ENCODE measurements at regions not wholly inside any gene's neighbourhood (a gene's known extent, or its start where the extent isn't known, plus 50 kb on each side); places are given as distances from the start of the nearest gene placed in this dataset.
A peak's percentile ranks its signal among the peaks of the same experiment; 100 is the strongest.

DNA sequence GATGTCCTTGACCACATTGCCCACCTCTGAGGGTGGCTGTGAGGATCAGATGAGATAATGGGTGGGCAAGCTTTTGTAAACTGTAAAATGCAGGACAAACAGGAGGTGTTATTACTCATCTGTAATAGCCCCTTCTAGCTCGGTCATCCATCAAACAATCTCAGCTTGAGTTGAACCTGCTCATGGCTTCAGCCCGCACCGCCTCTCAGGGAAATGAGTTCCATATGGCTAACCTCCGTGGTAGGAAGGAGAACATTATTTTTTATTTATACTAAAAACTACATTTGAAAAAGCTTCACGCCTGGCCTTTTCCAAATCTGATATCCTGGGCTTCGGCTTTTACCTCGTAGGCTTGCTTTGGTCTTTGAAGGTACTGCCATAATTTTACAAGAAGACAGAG is 116.2 kb upstream of the USP24 start:
- no peak for DNase-seq (ENCODE audit: low spot score)

DNA sequence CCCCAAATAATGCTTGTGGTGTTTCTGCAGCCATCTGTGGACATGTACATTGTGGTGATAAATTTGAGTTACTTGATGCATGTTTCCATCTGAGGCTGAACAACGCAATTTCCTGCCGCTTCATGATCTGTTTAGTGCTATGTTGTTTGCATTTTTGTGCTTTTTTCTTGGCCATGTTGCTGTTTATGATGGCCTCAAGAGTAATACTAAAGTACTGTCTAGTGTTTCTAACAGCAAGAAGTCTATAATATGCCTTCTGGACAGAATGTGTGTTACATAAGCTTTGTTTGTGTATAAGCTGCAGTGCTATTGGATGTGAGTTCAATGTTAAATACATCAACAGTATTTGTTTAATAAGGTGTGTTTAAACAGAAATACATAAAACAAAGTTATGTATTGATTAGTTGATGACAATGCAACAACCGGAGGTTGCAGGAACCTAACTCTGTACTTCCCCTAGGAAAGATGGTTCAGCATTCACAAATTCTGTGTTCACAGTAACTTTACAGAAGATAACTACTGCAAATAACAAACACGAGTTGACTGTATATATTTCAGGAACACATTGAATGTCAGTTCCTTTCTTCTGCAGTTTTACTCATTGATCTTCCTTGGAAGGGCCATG is 114.8 kb upstream of the USP24 start:
- no peak for DNase-seq (ENCODE audit: low spot score)

- no peak for DNase-seq (ENCODE audit: low spot score)
Observed at GRCh38 chr1:55329091-55329490, 113.9 kb upstream of the USP24 start.

GRCh38 chr1:55326496-55327243 is 111.5 kb upstream of the USP24 start:
- DNase-seq (ENCODE audit: low spot score): no peak

DNA sequence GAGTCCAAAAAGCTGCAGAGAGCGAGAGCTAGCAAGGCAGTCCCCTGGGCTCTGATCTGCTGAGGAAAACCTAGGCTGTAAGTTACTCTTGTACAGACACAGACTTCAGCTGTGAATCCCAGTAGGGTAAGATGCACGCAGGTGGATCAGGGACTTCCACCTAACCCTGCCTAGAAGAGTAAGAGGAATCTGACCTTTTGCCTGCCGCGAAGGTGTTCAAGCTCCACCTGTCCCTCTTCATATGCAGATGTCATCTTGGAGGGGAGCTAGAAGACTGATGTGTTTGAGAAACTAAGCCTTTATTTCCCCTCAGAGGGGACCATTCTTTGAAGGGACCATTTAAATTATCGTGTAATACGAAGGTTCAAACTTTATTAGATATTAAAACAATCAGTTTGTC is 108.6 kb upstream of the USP24 start:
- no peak for DNase-seq (ENCODE audit: low spot score)

- no peak for DNase-seq (ENCODE audit: low spot score)
Observed at GRCh38 chr1:55322842-55323241, 107.7 kb upstream of the USP24 start.

- DNase-seq (ENCODE audit: low spot score): no peak
Observed at GRCh38 chr1:55321942-55322341, 106.8 kb upstream of the USP24 start.

GRCh38 chr1:55320891-55321290 is 105.7 kb upstream of the USP24 start:
- DNase-seq (ENCODE audit: low spot score): no peak

DNA sequence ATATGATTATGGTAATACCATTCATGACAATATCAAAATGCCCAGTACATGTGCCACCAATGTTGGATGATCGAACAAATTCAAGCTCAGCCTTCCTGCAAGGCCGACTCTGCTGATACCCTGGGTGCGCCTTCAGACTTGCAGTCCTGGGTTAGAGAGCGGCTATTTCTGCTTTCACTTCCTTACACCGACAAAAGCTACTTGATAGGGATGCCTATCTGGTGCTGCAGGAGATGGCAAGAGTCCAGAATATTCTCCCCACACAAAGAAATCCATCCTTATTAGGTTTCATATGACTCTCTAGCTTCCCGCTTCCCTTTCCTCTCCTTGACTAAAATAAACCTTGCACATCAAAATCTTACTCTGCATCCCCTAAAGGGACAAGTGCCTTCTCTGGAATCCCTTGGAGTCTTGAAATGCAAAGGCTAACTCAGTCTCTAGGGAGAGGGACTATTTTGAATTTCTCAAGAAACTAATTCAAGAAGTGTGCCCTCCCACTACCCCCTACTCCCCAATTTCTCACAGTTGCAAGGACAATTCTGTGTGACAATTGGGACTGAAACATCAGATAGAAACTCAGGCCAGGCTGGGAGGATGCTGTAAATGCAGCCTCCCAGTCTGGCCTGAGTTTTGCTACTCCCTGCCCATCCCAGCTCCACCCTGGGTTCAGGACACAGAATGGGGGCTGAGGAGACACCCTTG is 103.1 kb upstream of the USP24 start:
- no peak for DNase-seq (ENCODE audit: low spot score)

DNA sequence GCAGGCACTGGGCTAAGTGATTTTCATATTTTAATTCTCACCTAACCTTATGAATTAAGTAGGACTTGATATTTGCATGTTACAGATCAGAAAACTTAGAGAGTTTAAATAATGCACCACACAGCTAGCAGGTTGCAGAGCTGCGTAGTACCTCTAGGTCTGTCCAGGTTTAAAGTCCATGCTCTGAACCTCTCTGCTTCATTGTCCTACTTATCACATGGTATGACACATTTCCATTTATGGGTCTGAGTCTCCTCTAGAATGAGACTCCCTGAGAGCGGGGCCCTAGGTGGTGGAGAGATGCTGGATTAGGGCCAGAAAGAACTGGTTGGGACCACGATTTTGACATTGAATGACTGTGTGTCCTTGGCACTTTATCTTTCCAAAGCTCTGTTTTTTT is 102.5 kb upstream of the USP24 start:
- DNase-seq (ENCODE audit: low spot score): no peak

DNA sequence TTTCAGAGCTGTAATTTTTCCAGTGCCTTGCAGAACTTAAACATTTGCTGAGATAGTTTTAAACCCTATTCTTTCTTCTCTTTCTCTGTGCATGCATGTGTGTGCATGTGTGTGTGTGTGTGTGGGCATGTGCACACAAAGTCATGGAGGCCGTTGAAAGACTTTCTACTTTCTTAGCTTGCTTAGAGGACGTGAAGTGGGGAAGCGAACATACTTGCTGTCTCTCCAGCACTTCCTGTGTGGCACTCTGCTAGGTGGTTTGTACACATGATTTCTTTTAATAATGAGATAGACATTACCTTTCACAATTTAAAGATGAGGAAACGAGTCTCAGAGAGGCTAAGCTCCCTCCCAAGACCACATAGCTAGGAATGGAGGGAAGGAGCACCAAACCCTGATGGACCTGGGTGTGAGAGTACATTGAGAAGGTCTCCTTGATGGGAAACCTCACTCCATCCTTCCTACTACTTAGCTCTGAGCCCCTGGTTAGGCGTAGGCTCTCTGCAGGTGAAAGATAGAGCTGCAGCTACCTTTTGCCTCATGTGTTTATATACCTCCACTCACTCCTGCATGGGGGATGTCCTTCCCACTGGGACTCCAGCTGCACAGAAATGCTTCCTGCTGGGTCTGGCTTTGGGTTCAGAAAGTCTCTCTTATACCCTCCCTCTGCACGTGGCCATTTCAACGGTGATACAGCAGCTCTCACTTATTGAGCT is 101.9 kb upstream of the USP24 start:
- no peak for DNase-seq (ENCODE audit: low spot score)

DNA sequence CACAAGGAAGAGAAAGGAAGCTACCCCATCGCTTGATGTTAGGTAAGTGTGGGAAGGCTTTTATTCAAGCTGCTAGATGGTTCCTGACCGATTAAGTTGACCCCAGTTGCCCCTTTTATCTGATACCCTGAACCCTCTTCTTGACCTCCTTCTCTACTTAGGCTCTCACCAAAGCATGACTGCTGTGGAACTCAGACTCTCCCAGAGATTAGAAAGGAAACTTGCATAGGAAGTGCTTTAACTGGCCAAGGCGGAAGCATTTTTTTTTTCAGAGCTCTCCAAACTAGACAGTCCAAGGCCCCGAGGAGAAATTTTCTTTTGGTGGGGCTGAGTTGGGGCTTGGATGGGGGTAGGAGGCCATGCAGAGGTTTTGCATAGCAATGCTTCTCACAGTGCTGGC is 101.3 kb upstream of the USP24 start:
- no peak for DNase-seq (ENCODE audit: low spot score)

DNA sequence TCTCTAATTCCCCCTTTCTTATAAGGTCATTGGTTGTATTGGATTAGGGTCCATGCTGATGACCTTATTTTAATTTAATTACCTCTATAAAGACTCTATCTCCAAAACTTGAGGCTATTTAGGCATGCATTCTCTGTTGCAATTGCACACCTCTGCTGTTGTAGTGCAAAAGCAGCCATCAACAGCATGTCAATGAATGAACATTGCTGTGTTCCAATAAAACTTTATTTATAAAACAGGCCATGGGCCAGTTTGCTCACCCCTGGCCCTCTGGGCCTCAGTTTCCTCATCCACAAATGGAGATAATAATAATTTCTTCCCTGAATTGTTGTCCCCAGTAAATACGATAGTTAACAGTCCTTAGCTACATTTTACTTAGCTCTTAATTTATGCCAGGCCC is 100.4 kb upstream of the USP24 start:
- DNase-seq (ENCODE audit: low spot score): no peak

- DNase-seq (ENCODE audit: low spot score): no peak
Observed at GRCh38 chr1:55314740-55315139, 99.6 kb upstream of the USP24 start.

GRCh38 chr1:55313903-55314302 is 98.7 kb upstream of the USP24 start:
- peak; percentile 3 for DNase-seq (ENCODE audit: low spot score)

- DNase-seq (ENCODE audit: low spot score): no peak
Observed at GRCh38 chr1:55311979-55312378, 96.8 kb upstream of the USP24 start.

- DNase-seq (ENCODE audit: low spot score): no peak
Observed at GRCh38 chr1:55311057-55311641, 96.0 kb upstream of the USP24 start.

GRCh38 chr1:55310505-55310971 is 95.4 kb upstream of the USP24 start:
- DNase-seq (ENCODE audit: low spot score): peak; percentile 88

DNA sequence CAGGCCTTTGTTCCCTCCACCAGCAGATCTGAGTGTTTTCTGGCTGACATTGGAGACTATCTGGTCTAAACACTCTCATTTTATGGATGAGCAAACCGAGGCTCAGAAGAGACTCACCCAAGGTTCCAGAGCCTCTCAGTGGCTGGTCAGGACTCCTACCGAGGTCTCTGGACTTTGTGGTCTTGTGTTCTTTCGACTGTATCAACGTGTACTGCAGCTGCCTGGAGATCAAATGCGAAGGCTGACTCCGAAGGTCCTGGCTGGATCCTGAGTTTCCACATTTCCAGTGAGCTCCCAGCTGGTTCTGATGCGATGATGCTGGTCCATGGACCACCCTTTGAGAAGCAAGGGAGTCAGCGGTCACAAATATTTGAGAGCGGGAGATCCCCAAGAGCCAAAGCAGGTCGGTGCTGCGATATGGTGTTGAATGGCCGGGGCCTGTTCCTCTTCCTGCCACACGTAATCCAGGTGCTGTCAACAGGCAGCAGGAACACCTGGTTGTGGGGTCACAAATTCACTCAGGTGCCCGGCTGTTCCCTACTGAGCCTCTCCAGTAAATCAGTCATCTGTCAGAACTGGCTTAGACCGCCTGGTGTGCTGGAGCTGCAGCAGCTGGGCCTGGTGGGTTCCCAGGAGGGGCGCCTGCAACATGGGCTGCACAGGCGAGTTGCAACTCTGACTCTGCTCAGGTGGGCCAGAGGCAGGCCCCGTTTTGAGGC is 94.8 kb upstream of the USP24 start:
- no peak for DNase-seq (ENCODE audit: low spot score)

DNA sequence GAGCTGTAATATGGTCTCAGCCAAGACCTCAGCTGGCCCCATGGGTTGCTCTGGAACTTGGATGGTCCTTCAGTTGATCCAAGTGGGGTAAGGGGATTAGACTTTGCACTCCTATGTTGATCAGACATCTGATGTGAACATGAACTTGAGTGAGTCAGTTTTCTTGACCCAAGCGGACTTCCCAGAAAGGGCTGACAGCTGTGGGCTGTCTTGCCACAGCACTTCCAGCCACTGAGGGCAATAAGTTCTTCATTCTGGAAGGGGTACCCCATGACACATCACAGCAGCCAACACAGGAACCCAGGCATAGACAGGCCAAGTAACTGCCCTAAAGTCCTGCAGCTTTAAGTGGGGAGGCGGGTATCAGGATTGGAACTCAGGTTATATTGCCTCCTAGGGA is 93.9 kb upstream of the USP24 start:
- no peak for DNase-seq (ENCODE audit: low spot score)

- peak; percentile 40 for DNase-seq (ENCODE audit: low spot score)
Observed at GRCh38 chr1:55305735-55306134, 90.6 kb upstream of the USP24 start.
